H1 (cell line): ENCODE measurements at regions not wholly inside any gene's neighbourhood (a gene's known extent, or its start where the extent isn't known, plus 50 kb on each side); places are given as distances from the start of the nearest gene placed in this dataset.
"Not testable (repeated sequence)": the region's sequence is repeated elsewhere in the genome, so short reads cannot be mapped to it uniquely, and the experiment has no call there.

Experiments used
- CTCF ChIA-PET: fragments of 300-600 bp; sonication (Branson Sonifier 250); formaldehyde crosslinking; loops from one replicate; lab custom pipeline; 2021; ENCODE audit not compliant: partially characterized antibody; lab: Charles Lee
- POLR2A ChIA-PET: fragments of 300-600 bp; sonication (Branson Sonifier 250); formaldehyde crosslinking; loops from one replicate; lab custom pipeline; 2021; ENCODE audit warnings: inconsistent platforms; ENCODE audit not compliant: partially characterized antibody; lab: Charles Lee
- DNase-seq, 2 experiments: peaks; one replicate each; pipeline versions ENCODE4 v3.0.0 to v3.0.0-alpha.2; 2010 to 2022; ENCODE audit warnings: low spot score in 2 of 2, low read depth in 1 of 2, mixed read lengths in 1 of 2
- FAIRE-seq: peaks from 2 replicates; lab custom pipeline; 2011; peaks lifted over from hg19 to GRCh38; lab: Jason Lieb, UNC
- H2AFZ ChIP-seq: 2 replicates; pipeline ENCODE4 v1.8.1; 2012; ENCODE audit warnings: low read length, inconsistent platforms
- H2AK5ac ChIP-seq: 2 replicates; pipeline ENCODE4 v1.6.1; 2013; ENCODE audit warnings: low read depth, low read length
- H2BK120ac ChIP-seq: replicated peaks from 2 replicates; pipeline ENCODE3; 2013; ENCODE audit warnings: low read depth, low read length, inconsistent platforms
- H2BK12ac ChIP-seq: 2 replicates; pipeline ENCODE4 v1.6.1; 2013; ENCODE audit warnings: low read depth, low read length
- H2BK15ac ChIP-seq: 2 replicates; pipeline ENCODE4 v1.6.1; 2013; ENCODE audit warnings: low read length
- H2BK20ac ChIP-seq: 2 replicates; pipeline ENCODE4 v1.6.1; 2013; ENCODE audit warnings: low read length
- H2BK5ac ChIP-seq: 2 replicates; pipeline ENCODE4 v1.6.1; 2013; ENCODE audit warnings: low read depth, low read length
- H3K14ac ChIP-seq: 2 replicates; pipeline ENCODE4 v1.6.1; 2013; ENCODE audit warnings: inconsistent platforms; ENCODE audit not compliant: insufficient read length
- H3K18ac ChIP-seq: 2 replicates; pipeline ENCODE4 v1.6.1; 2013; ENCODE audit warnings: low read length; ENCODE audit errors: extremely low read depth
- H3K23ac ChIP-seq: 2 replicates; pipeline ENCODE4 v1.6.1; 2013; ENCODE audit warnings: inconsistent platforms; ENCODE audit not compliant: insufficient read length
- H3K23me2 ChIP-seq: 2 replicates; pipeline ENCODE4 v1.6.1; 2013; ENCODE audit warnings: low read depth, low read length
- H3K27ac ChIP-seq: 2 replicates; pipeline ENCODE4 v1.6.1; 2011; ENCODE audit warnings: low read depth, low read length, inconsistent platforms
- H3K27me3 ChIP-seq, 4 experiments: replicated peaks in 1 of 4; 1 replicate in 1 of 4; 2 replicates in 3 of 4; pipeline versions ENCODE4 v1.6.1 to v1.8.1; 2011 to 2013; ENCODE audit warnings: low read length in 3 of 4, mild to moderate bottlenecking in 3 of 4, inconsistent platforms in 2 of 4, mixed read lengths in 2 of 4, moderate library complexity in 1 of 4; ENCODE audit not compliant: control insufficient read depth in 3 of 4, insufficient read depth in 3 of 4; ENCODE audit errors: extremely low read depth in 1 of 4
- H3K36me3 ChIP-seq, 4 experiments: 2 replicates each; pipeline versions ENCODE4 v1.6.1 to v1.8.1; 2011 to 2013; ENCODE audit warnings: mild to moderate bottlenecking in 4 of 4, low read length in 3 of 4, moderate library complexity in 2 of 4, control low read depth in 1 of 4, inconsistent platforms in 1 of 4; ENCODE audit not compliant: insufficient read depth in 4 of 4, control insufficient read depth in 2 of 4
- H3K4ac ChIP-seq: replicated peaks from 2 replicates; pipeline ENCODE3; 2013; ENCODE audit warnings: low read length, low read depth, mixed read lengths, inconsistent platforms; ENCODE audit not compliant: insufficient read length
- H3K4me1 ChIP-seq, 4 experiments: replicated peaks in 1 of 4; 1 replicate in 1 of 4; 2 replicates in 3 of 4; pipeline versions ENCODE4 v1.6.1 to v1.8.1; 2011 to 2013; ENCODE audit warnings: low read length in 3 of 4, inconsistent platforms in 2 of 4, mixed read lengths in 1 of 4; ENCODE audit not compliant: insufficient read depth in 4 of 4, control insufficient read depth in 3 of 4
- H3K4me2 ChIP-seq, 2 experiments: 2 replicates each; pipeline versions ENCODE4 v1.6.1 to v1.8.1; 2011 to 2013; ENCODE audit warnings: low read depth in 2 of 2, low read length in 2 of 2, control low read depth in 1 of 2, inconsistent platforms in 1 of 2, mild to moderate bottlenecking in 1 of 2; ENCODE audit not compliant: insufficient read depth in 1 of 2
- H3K4me3 ChIP-seq, 4 experiments: fragments of 200-600, 300-600 bp in 1 of 4; sonication (generic), shearing (Covaris generic), sonication (Bioruptor Twin) in 1 of 4; 2 replicates each; pipeline versions ENCODE4 v1.5.1 to v1.8.1; 2011 to 2016; ENCODE audit warnings: low read length in 4 of 4, low read depth in 3 of 4, control low read depth in 2 of 4, inconsistent platforms in 2 of 4, mild to moderate bottlenecking in 2 of 4, mixed read lengths in 1 of 4, moderate library complexity in 1 of 4; ENCODE audit not compliant: insufficient read depth in 2 of 4; ENCODE audit errors: extremely low read depth in 1 of 4
- H3K56ac ChIP-seq: replicated peaks from 2 replicates; pipeline ENCODE3; 2013; ENCODE audit warnings: low read depth, mild to moderate bottlenecking, mixed read lengths, low read length, inconsistent platforms; ENCODE audit not compliant: insufficient read length
- H3K79me1 ChIP-seq: 2 replicates; pipeline ENCODE4 v1.6.1; 2013; ENCODE audit warnings: low read depth, low read length, control low read depth
- H3K79me2 ChIP-seq, 2 experiments: 2 replicates each; pipeline versions ENCODE4 v1.6.1 to v1.8.1; 2012 to 2013; ENCODE audit warnings: low read length in 2 of 2, mild to moderate bottlenecking in 2 of 2, inconsistent platforms in 1 of 2; ENCODE audit not compliant: insufficient read depth in 2 of 2, control insufficient read depth in 1 of 2
- H3K9ac ChIP-seq, 4 experiments: replicated peaks in 1 of 4; 1 replicate in 1 of 4; 2 replicates in 3 of 4; pipeline versions ENCODE4 v1.6.1 to v1.8.1; 2011 to 2013; ENCODE audit warnings: low read depth in 3 of 4, low read length in 3 of 4, control low read depth in 2 of 4, mild to moderate bottlenecking in 2 of 4, moderate library complexity in 2 of 4, inconsistent platforms in 1 of 4; ENCODE audit errors: extremely low read depth in 1 of 4
- H3K9me3 ChIP-seq, 2 experiments: 2 replicates each; pipeline versions ENCODE4 v1.6.1 to v1.8.1; 2012 to 2013; ENCODE audit warnings: mild to moderate bottlenecking in 2 of 2, moderate library complexity in 2 of 2, control low read depth in 1 of 2, inconsistent platforms in 1 of 2, low read depth in 1 of 2, low read length in 1 of 2, mixed read lengths in 1 of 2; ENCODE audit not compliant: insufficient read depth in 2 of 2
- H4K20me1 ChIP-seq, 2 experiments: replicated peaks in 1 of 2; 2 replicates each; pipeline versions ENCODE3 to v1.8.1; 2011 to 2013; ENCODE audit warnings: inconsistent platforms in 2 of 2, low read length in 2 of 2, mild to moderate bottlenecking in 1 of 2; ENCODE audit not compliant: insufficient read depth in 2 of 2, control insufficient read depth in 1 of 2
- H4K5ac ChIP-seq: 2 replicates; pipeline ENCODE4 v1.6.1; 2013; ENCODE audit warnings: low read length, low read depth, mixed read lengths, inconsistent platforms; ENCODE audit not compliant: insufficient read length
- H4K8ac ChIP-seq: 2 replicates; pipeline ENCODE4 v1.8.0; 2013; ENCODE audit warnings: mild to moderate bottlenecking, moderate library complexity, low read length, inconsistent platforms; ENCODE audit not compliant: insufficient read depth; ENCODE audit errors: extremely low read depth
- H4K91ac ChIP-seq: replicated peaks from 2 replicates; pipeline ENCODE3; 2013; ENCODE audit warnings: low read length, mixed read lengths, inconsistent platforms; ENCODE audit not compliant: insufficient read length
- WGBS, 2 experiments: shearing (Covaris generic) in 1 of 2; methylation state at CpG; one replicate each; pipeline versions ENCODE4 v1.1.6 to v1.1.7; 2013 to 2015; ENCODE audit warnings: low lambda C conversion rate in 2 of 2, mixed read lengths in 2 of 2, inconsistent platforms in 1 of 2, low coverage in 1 of 2, missing lambda C conversion rate in 1 of 2; ENCODE audit not compliant: insufficient replicate concordance in 2 of 2, insufficient coverage in 1 of 2, insufficient read length in 1 of 2; ENCODE audit errors: extremely low coverage in 1 of 2, missing lambda C conversion rate in 1 of 2; 5-methylcytosine and 5-hydroxymethylcytosine counted together

DNA sequence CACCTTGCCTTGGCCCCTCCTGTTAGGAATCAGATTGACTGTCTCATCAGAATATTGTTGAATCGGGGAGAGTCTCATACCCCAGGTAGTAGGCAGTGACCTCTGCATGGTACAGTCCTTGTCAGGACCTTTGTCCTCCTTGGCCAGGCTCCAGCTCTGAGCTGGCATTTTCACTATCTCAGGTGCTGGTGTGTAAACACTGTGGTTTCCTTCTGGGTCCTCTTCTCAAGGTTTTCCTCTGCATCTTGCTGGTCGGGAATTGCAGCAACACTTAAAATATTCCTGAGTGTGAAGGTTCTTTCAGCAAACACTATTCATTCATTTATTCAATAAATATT lies 69.7 kb upstream of the TAMM41 start:
- H3K18ac ChIP-seq, DNase-seq, POLR2A ChIA-PET, H3K27me3 ChIP-seq, H2BK20ac ChIP-seq, H3K56ac ChIP-seq, H2AFZ ChIP-seq, H2BK12ac ChIP-seq, H3K4me2 ChIP-seq, H3K4me1 ChIP-seq, H3K36me3 ChIP-seq, H3K9me3 ChIP-seq, H2BK120ac ChIP-seq, FAIRE-seq, H3K14ac ChIP-seq, H2BK5ac ChIP-seq, H2BK15ac ChIP-seq, H2AK5ac ChIP-seq, H3K79me1 ChIP-seq, H4K20me1 ChIP-seq, H4K5ac ChIP-seq, H3K4ac ChIP-seq, CTCF ChIA-PET, H3K4me3 ChIP-seq, H3K9ac ChIP-seq, H3K27ac ChIP-seq, H3K23ac ChIP-seq, H4K8ac ChIP-seq, H3K79me2 ChIP-seq, H4K91ac ChIP-seq, H3K23me2 ChIP-seq: not testable (repeated sequence)
- 90% methylated on average over 2 of the region's 2 CpGs; no CpG with 5 or more reads in 1 of the 2 experiments for WGBS, 2 experiments
